Posterior vena cava (tissue), 2 donors: ENCODE measurements at regions not wholly inside any gene's neighbourhood (a gene's known extent, or its start where the extent isn't known, plus 50 kb on each side); places are given as distances from the start of the nearest gene placed in this dataset.

ENCODE experiments used
- DNase-seq: peaks from one replicate; pipeline ENCODE4 v3.0.0-alpha.2; 2020; ENCODE audit warnings: low spot score
- intact Hi-C, 2 donors: fragments of 100-400 bp; cut with DNase I; formaldehyde crosslinking; loops; one replicate each; pipeline versions ENCODE4 v1.14.1 to v1.14.2; 2022 to 2023
- donor health status: DM: yes; HTN: yes; CAD: no.
- donor health status: DM: yes; HTN: yes; CAD: no.

- intact Hi-C loops: loop anchor here in 1 of 2 donors (10.0 kb wide), 1 partner anchor 468 kb away; no protein-coding TSS in a partner anchor
- no peak for DNase-seq
These were observed 265.2 kb upstream of the CXCR4 start for GRCh38 chr2:136383167-136383566.

DNA sequence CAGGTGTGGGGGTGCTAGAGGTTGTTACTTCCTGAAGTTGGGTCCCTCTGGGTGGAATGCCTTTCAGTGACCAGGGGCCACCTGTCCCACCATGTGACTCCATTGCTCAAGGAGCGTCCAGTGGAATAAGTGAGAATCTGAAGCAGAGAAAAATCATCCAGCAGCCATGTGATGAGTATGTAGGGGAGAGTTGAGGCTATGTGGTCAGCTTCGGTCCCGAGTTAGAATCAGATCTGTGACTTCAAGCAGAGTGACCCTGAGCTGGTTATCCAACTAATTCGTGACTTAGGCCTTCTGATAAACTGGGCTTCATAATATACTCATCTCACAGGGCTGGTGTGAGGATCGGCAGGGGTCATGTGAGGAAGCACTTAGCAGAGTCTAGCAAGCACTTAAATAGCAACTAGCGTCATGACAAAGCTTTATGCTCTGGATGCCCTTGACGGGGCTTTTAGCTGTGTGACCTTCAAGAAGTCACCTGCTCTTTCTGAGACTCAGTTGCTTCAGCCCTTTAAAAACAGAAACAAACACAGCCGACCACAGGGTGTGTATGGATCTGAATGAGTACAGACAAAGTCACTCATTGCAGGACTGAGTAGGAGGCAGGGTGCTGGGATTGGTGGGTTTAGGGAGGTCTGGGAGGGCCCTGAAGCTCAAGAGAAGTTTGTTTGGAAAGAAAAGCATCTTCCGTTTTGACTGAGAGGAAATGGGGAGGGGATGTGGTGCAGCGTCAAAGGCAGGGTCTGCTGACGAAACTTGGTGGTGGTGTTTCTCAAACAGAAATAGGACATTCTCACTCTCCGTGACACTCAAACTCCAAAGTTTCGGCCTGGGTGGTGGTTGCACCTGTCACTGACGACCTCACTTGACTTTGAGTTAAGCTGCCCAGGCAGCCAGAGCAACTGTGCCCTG, 264.0 kb upstream of the CXCR4 start:
- no peak for DNase-seq

DNA sequence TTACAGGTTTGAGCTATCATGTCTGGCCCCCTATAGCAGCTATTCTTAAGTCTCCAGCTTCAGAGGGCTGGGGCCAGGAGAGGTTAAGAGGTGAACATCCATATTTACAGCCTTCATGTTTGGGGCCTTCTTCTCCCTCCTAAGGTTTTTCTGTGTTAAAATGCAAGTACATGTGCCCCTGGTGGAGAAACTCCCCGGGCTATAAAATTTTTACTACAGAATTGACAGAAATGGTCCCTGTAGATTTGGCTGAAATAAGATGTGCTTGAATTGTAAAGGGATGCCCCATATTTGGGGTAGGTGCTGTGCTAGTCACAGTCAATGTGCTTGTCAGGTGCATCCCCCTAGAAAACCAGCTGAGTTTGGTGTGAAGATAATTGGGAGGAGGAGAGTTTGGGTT, 263.3 kb upstream of the CXCR4 start:
- intact Hi-C loops: loop anchor here in 1 of 2 donors (10.0 kb wide), 1 partner anchor 466 kb away; no protein-coding TSS in a partner anchor
- DNase-seq: no peak

More for the DNA sequence above, 264.0 kb upstream of the CXCR4 start:
- intact Hi-C loops: loop anchor here in 1 of 2 donors (10.0 kb wide), 1 partner anchor 467 kb away; no protein-coding TSS in a partner anchor

GRCh38 chr2:136378712-136379595, 261.0 kb upstream of the CXCR4 start:
- intact Hi-C loops: loop anchor here in 1 of 2 donors (10.0 kb wide), 1 partner anchor 454 kb away; no protein-coding TSS in a partner anchor
- no peak for DNase-seq

DNA sequence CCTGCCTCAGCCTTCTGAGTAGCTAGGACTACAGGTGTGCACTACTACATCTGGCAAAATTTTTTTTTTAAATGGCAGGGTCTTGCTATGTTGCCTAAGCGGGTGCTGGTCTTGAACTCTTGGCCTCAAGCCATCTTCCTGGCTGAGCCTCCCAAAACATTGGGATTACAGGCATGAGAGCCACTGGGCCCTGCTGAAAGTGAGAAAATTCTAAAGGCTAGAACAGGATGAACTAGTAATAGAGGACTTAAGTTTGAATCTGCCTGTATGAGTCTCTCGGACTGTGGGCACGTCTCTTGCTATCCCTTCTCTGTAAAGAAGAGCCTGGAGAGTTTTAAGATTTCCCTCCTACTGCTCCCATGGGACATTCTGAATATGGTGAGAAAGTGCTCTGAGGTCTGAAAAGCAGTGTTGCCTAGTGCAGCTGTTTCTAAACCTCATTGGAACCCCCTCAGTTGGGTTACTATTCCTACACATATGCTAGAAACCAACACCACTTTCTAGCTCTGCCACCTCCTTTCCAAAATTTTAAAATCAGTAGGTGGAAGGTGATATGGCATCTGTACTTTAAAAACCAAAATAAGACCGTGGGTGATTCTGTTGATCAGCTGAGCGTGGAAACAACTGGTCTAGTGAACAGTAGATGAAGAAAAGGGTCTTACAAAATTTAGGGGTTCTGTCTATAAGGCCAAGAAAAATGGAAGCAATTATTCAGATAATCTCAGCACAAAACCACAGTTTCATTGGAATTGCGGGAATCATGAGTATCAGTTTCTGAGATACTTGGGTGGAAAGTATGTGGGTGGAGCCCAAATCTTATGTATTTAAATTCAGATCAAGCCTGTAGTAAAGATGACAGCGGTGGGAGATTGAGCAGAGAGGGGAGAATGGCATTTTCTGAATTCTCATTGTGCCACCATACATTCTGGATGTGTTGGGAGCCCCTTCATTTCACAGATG, 259.8 kb upstream of the CXCR4 start:
- DNase-seq: no peak
- intact Hi-C loops: loop anchor here in 1 of 2 donors (10.0 kb wide), 1 partner anchor 453 kb away; no protein-coding TSS in a partner anchor

GRCh38 chr2:136376798-136377211, 258.9 kb upstream of the CXCR4 start:
- DNase-seq: no peak
- intact Hi-C loops: loop anchor here in 1 of 2 donors (10.0 kb wide), 1 partner anchor 452 kb away; no protein-coding TSS in a partner anchor

DNA sequence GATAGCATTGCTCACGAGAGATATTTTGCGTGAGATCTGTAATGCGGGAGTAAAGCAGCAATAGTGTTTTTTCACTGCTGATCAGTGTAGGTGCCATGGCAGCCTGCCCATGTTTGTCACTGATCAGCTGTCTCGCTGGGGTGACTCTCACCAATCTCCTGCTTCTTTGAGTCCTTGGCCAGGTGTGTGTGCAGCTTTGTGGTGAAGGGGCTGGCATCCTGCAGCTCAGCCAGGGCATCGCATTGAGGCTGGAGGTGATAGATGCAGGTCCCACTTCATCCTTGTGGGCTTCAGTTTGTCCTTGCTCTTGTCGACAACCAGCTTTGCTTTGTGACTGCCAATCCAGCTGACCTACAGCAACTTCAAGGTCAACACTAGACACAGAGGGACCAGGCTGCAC, 258.3 kb upstream of the CXCR4 start:
- no peak for DNase-seq
- intact Hi-C loops: loop anchor here in 1 of 2 donors (10.0 kb wide), 1 partner anchor 451 kb away; no protein-coding TSS in a partner anchor

- DNase-seq: no peak
- intact Hi-C loops: loop anchor here in 1 of 2 donors (10.0 kb wide), 1 partner anchor 450 kb away; no protein-coding TSS in a partner anchor
These were observed 257.3 kb upstream of the CXCR4 start for GRCh38 chr2:136375017-136375901.

- intact Hi-C loops: loop anchor here in 1 of 2 donors (10.0 kb wide), 1 partner anchor 449 kb away; no protein-coding TSS in a partner anchor
- no peak for DNase-seq
These were observed 255.9 kb upstream of the CXCR4 start for GRCh38 chr2:136373841-136374240.

GRCh38 chr2:136373029-136373428, 255.1 kb upstream of the CXCR4 start:
- intact Hi-C loops: loop anchor here in 1 of 2 donors (10.0 kb wide), 1 partner anchor 448 kb away; no protein-coding TSS in a partner anchor

GRCh38 chr2:136363900-136364299, 246.0 kb upstream of the CXCR4 start:
- no peak for DNase-seq

More at GRCh38 chr2:136373029-136373428, 255.1 kb upstream of the CXCR4 start:
- no peak for DNase-seq

GRCh38 chr2:136363470-136363869, 245.5 kb upstream of the CXCR4 start:
- intact Hi-C loops: no loop called here
- no peak for DNase-seq

More at GRCh38 chr2:136363900-136364299, 246.0 kb upstream of the CXCR4 start:
- intact Hi-C loops: no loop called here

- intact Hi-C loops: no loop called here
- no peak for DNase-seq
These were observed 244.9 kb upstream of the CXCR4 start for GRCh38 chr2:136362676-136363390.

DNA sequence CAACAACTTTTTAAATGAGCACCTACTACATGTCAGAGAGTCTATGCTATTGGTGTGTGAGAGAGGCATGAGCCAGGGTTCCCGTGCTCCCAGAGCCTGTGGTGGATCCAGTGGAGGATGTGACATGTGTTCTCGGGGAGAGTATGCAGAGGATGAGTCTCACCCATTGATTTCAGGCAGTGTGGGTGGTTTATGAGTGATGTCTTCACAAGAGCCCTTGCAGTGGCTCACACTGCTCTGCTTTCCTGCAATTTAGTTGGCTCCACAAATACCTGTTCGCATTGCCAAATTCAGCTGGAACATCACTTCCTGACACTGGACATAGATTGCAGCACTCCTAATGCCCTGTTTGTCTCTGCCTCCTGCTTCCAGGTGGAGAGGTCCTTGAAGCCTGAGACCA, 243.6 kb upstream of the CXCR4 start:
- no peak for DNase-seq
- intact Hi-C loops: no loop called here

- intact Hi-C loops: no loop called here
- DNase-seq: no peak
These were observed 242.8 kb upstream of the CXCR4 start for GRCh38 chr2:136360790-136361189.

DNA sequence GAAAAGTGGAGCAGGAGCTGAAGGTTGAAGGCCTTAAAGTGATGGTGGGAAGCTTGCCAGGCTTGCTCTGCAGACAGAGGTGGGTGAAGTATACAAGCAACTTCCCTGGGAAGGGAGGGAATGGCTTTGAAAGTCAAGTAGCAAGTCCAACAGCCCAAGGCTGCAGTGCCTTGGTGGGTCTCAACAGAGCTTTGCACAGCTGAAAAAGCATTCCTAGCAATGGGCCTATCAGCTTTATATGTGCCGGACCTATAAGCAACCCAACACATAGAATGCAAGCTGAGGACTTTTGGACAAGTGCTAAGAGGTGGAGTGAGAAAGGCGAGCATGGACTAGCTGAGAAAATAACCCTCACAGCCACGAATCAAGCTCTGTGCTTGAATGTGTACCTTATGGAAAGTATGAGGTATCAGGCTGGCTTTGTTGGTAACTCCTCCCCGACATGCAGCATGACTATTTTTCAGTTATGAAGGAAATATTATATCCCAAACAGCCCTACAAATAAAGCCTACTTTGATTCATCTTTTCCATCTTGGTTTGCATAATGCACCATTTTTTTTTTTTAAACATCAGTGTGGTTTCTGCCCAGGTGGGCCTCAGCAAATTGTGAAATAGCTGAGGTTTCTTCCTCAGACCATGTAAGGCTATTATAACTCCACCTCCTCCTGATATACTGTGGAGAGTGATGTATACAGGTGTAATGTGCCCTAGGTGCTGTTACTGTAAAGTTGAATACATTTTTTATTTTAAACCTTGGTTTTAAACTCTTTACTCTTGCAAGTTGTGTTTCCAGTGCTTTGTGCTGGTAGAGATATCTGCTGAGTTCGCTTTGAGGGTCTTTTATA, 241.4 kb upstream of the CXCR4 start:
- no peak for DNase-seq
- intact Hi-C loops: no loop called here
